Chondrocyte (in vitro differentiated cells): ENCODE measurements at regions not wholly inside any gene's neighbourhood (a gene's known extent, or its start where the extent isn't known, plus 50 kb on each side); places are given as distances from the start of the nearest gene placed in this dataset.
"Not testable (repeated sequence)": the region's sequence is repeated elsewhere in the genome, so short reads cannot be mapped to it uniquely, and the experiment has no call there.

Source experiments
- DNase-seq: peaks from one replicate; pipeline ENCODE4 v3.0.0; 2021; ENCODE audit warnings: mixed read lengths, low spot score
- H3K27ac Mint-ChIP-seq: one replicate; pipeline ENCODE4 v1.8.0; 2021; ENCODE audit warnings: mild to moderate bottlenecking, moderate library complexity, mixed read lengths; ENCODE audit not compliant: unreplicated experiment
- H3K27me3 Mint-ChIP-seq: 2 replicates; pipeline ENCODE4 v1.8.0; 2021; ENCODE audit warnings: low read depth, mixed read lengths
- H3K36me3 Mint-ChIP-seq: 2 replicates; pipeline ENCODE4 v1.8.0; 2021; ENCODE audit warnings: low read depth, mixed read lengths
- H3K4me1 Mint-ChIP-seq: 2 replicates; pipeline ENCODE4 v1.8.0; 2021; ENCODE audit warnings: low read depth, mild to moderate bottlenecking, mixed read lengths
- H3K4me3 Mint-ChIP-seq: one replicate; pipeline ENCODE4 v1.8.0; 2021; ENCODE audit warnings: mild to moderate bottlenecking, moderate library complexity, mixed read lengths; ENCODE audit not compliant: unreplicated experiment
- H3K9me3 Mint-ChIP-seq: 2 replicates; pipeline ENCODE4 v1.8.0; 2021; ENCODE audit warnings: low read depth, mixed read lengths
- CTCF ChIP-seq: fragments of 200-600 bp; sonication (generic); IDR thresholded peaks from 2 replicates; pipeline ENCODE4 v1.5.0; 2021; ENCODE audit warnings: antibody characterized with exemption, mild to moderate bottlenecking, moderate library complexity

GRCh38 chr1:67493148-67493547 is 62.9 kb upstream of the SERBP1 start:
- Mint-ChIP-seq H3K36me3 (no peaks in the 10 kb centered on the region), H3K4me1 (no peaks in the 10 kb centered on the region), H3K9me3 (no peaks in the 10 kb centered on the region), H3K27me3 (no peaks in the 10 kb centered on the region), H3K4me3 (no peak overlapping the region), H3K27ac (no peak overlapping the region)
- TF ChIP-seq CTCF, result no peak
- DNase-seq, result no peak

- no peak overlapping the region for H3K4me3 Mint-ChIP-seq
- no peak for DNase-seq
- no peak for TF ChIP-seq CTCF
These were observed 65.1 kb upstream of the SERBP1 start for GRCh38 chr1:67495327-67495726.

GRCh38 chr1:67496329-67496728 is 66.1 kb upstream of the SERBP1 start:
- Mint-ChIP-seq H3K4me3 (no peak overlapping the region), H3K9me3 (no peaks in the 10 kb centered on the region), H3K27me3 (peaks cover 4% of the 10 kb centered on the region), H3K4me1 (peaks cover 5% of the 10 kb centered on the region), H3K27ac (no peak overlapping the region), H3K36me3 (no peaks in the 10 kb centered on the region)
- no peak for DNase-seq
- no peak for TF ChIP-seq CTCF

More at GRCh38 chr1:67495327-67495726, 65.1 kb upstream of the SERBP1 start:
- H3K4me1 Mint-ChIP-seq, result peaks cover 1% of the 10 kb centered on the region
- H3K9me3 Mint-ChIP-seq, result no peaks in the 10 kb centered on the region
- H3K27ac Mint-ChIP-seq, result no peak overlapping the region
- H3K27me3 Mint-ChIP-seq, result no peaks in the 10 kb centered on the region
- H3K36me3 Mint-ChIP-seq, result no peaks in the 10 kb centered on the region

GRCh38 chr1:67500413-67500959 is 70.3 kb upstream of the SERBP1 start:
- no peak overlapping the region for H3K27ac Mint-ChIP-seq
- H3K4me3 Mint-ChIP-seq, result no peak overlapping the region
- TF ChIP-seq CTCF, result peak; percentile 98
- peaks cover 4% of the 10 kb centered on the region for H3K27me3 Mint-ChIP-seq
- DNase-seq, result no peak
- H3K9me3 Mint-ChIP-seq, result no peaks in the 10 kb centered on the region
- H3K4me1 Mint-ChIP-seq, result peaks cover 5% of the 10 kb centered on the region
- H3K36me3 Mint-ChIP-seq, result no peaks in the 10 kb centered on the region

- no peaks in the 10 kb centered on the region for H3K9me3 Mint-ChIP-seq
- no peak overlapping the region for H3K4me3 Mint-ChIP-seq
- TF ChIP-seq CTCF, result no peak
- H3K27ac Mint-ChIP-seq, result no peak overlapping the region
- H3K27me3 Mint-ChIP-seq, result peaks cover 4% of the 10 kb centered on the region
- H3K4me1 Mint-ChIP-seq, result peaks cover 5% of the 10 kb centered on the region
- H3K36me3 Mint-ChIP-seq, result no peaks in the 10 kb centered on the region
- DNase-seq, result no peak
These were observed 73.8 kb upstream of the SERBP1 start for GRCh38 chr1:67503974-67504373.

GRCh38 chr1:67513392-67514294 is 83.4 kb upstream of the SERBP1 start:
- not testable (repeated sequence) for H3K27me3 Mint-ChIP-seq, DNase-seq, H3K36me3 Mint-ChIP-seq, H3K4me1 Mint-ChIP-seq, H3K4me3 Mint-ChIP-seq, H3K27ac Mint-ChIP-seq
- peaks cover 23% of the 10 kb centered on the region for H3K9me3 Mint-ChIP-seq
